HCT116 (cell line): ENCODE measurements at regions not wholly inside any gene's neighbourhood (a gene's known extent, or its start where the extent isn't known, plus 50 kb on each side); places are given as distances from the start of the nearest gene placed in this dataset.

ENCODE experiments used
- ATAC-seq: fragments of 200-7000 bp; cut with Tn5 transposase; 2 replicates; pipeline ENCODE4 v1.9.1; 2020; ENCODE audit warnings: mild to moderate bottlenecking, moderate library complexity
- BruUV-seq: library from RNA; stranded (reverse); fragments of 400-500 nt; replicated peaks from 2 replicates; lab custom pipeline; 2021; lab: Mats Ljungman, UMichigan
- CTCF ChIA-PET: fragments of 300-600 bp; sonication (Branson Sonifier 250); formaldehyde crosslinking; loops from one replicate; lab custom pipeline; 2021; ENCODE audit warnings: antibody characterized with exemption; lab: Charles Lee
- POLR2A ChIA-PET: fragments of 300-600, 350-600 bp; sonication (Branson Sonifier 250); formaldehyde crosslinking; loops from one replicate; lab custom pipeline; 2021; ENCODE audit warnings: antibody characterized with exemption; lab: Charles Lee
- RAD21 ChIA-PET, 2 experiments: fragments of 300-600 bp; sonication (Branson Sonifier 250); formaldehyde crosslinking; loops; one replicate each; lab custom pipeline; 2023; ENCODE audit warnings: low total read pairs in 2 of 2; ENCODE audit not compliant: uncharacterized antibody in 2 of 2, unreplicated experiment in 2 of 2, low non-redundant PET in 1 of 2; lab: Charles Lee
- DNase-seq: peaks from one replicate; pipeline ENCODE4 v3.0.0-alpha.2; 2010; ENCODE audit warnings: low read depth, low spot score
- H2AFZ ChIP-seq: fragments of 200-600 bp; shearing (Covaris generic), sonication (generic); 2 replicates; pipeline ENCODE4 v1.6.1; 2017; ENCODE audit warnings: low read depth, mixed run types, mixed read lengths, antibody characterized with exemption, low read length; ENCODE audit not compliant: poor library complexity, severe bottlenecking
- H3K27ac ChIP-seq: 2 replicates; pipeline ENCODE4 v1.5.1; 2012; ENCODE audit warnings: low read depth, low read length
- H3K27me3 ChIP-seq: fragments of 200-600 bp; sonication (generic); 2 replicates; pipeline ENCODE4 v1.6.1; 2016; ENCODE audit warnings: mixed run types, low read length, mixed read lengths; ENCODE audit not compliant: insufficient read depth
- H3K36me3 ChIP-seq, 2 experiments: fragments of 200-500 bp in 1 of 2; fragments of 200-600 bp in 1 of 2; sonication (Bioruptor generic) in 1 of 2; sonication (generic) in 1 of 2; 2 replicates each; pipeline versions ENCODE4 v1.5.1 to v1.6.1; 2014 to 2016; ENCODE audit warnings: low read length in 2 of 2, inconsistent platforms in 1 of 2, mixed read lengths in 1 of 2, mixed run types in 1 of 2; ENCODE audit not compliant: insufficient read depth in 2 of 2, control insufficient read depth in 1 of 2
- H3K4me1 ChIP-seq, 2 experiments: fragments of 200-600 bp in 1 of 2; sonication (generic) in 1 of 2; 2 replicates each; pipeline versions ENCODE4 v1.5.1 to v1.6.1; 2012 to 2017; ENCODE audit warnings: low read length in 2 of 2, inconsistent platforms in 1 of 2, mild to moderate bottlenecking in 1 of 2, mixed read lengths in 1 of 2, mixed run types in 1 of 2, moderate library complexity in 1 of 2; ENCODE audit not compliant: insufficient read depth in 2 of 2, control insufficient read depth in 1 of 2
- H3K4me2 ChIP-seq: fragments of 200-600 bp; sonication (generic); 2 replicates; pipeline ENCODE4 v1.6.1; 2017; ENCODE audit warnings: mixed run types, low read length, mixed read lengths
- H3K4me3 ChIP-seq, 2 experiments: fragments of 200-600 bp in 1 of 2; sonication (generic) in 1 of 2; replicated peaks in 1 of 2; 2 replicates each; pipeline ENCODE4 v1.5.1; 2011 to 2016; ENCODE audit warnings: low read length in 2 of 2, control low read depth in 1 of 2, low read depth in 1 of 2, mild to moderate bottlenecking in 1 of 2, mixed read lengths in 1 of 2, mixed run types in 1 of 2
- H3K79me2 ChIP-seq: fragments of 200-600 bp; sonication (generic); 2 replicates; pipeline ENCODE4 v1.6.1; 2017; ENCODE audit warnings: mild to moderate bottlenecking, mixed run types, low read length, moderate library complexity, mixed read lengths; ENCODE audit not compliant: insufficient read depth
- H3K9ac ChIP-seq: fragments of 200-600 bp; sonication (generic); 2 replicates; pipeline ENCODE4 v1.6.1; 2016; ENCODE audit warnings: low read length, mixed read lengths
- H3K9me2 ChIP-seq: fragments of 200-600 bp; sonication (generic), shearing (Covaris generic); 2 replicates; pipeline ENCODE4 v1.6.1; 2017; ENCODE audit warnings: mixed run types, mild to moderate bottlenecking, moderate library complexity; ENCODE audit not compliant: insufficient read depth
- H3K9me3 ChIP-seq, 2 experiments: fragments of 200-500 bp in 1 of 2; fragments of 200-600 bp in 1 of 2; sonication (Bioruptor generic) in 1 of 2; sonication (generic) in 1 of 2; 2 replicates each; pipeline ENCODE4 v1.6.1; 2014 to 2017; ENCODE audit warnings: low read length in 2 of 2, mixed read lengths in 2 of 2, inconsistent platforms in 1 of 2, low read depth in 1 of 2, mild to moderate bottlenecking in 1 of 2, mixed run types in 1 of 2, moderate library complexity in 1 of 2; ENCODE audit not compliant: control insufficient read depth in 1 of 2, insufficient read depth in 1 of 2
- H4K20me1 ChIP-seq: fragments of 200-600 bp; sonication (generic), shearing (Covaris generic); 2 replicates; pipeline ENCODE4 v1.6.1; 2017; ENCODE audit warnings: mixed run types, mild to moderate bottlenecking, moderate library complexity; ENCODE audit not compliant: insufficient read depth
- CTCF ChIP-seq, 3 experiments: fragments of 200-600 bp in 1 of 3; sonication (generic) in 1 of 3; IDR thresholded peaks in 2 of 3; conservative IDR thresholded peaks in 1 of 3; 2 replicates each; pipeline ENCODE4 v1.5.1; 2012 to 2017; ENCODE audit warnings: low read depth in 2 of 3, low read length in 2 of 3, antibody characterized with exemption in 1 of 3, borderline replicate concordance in 1 of 3, control low read depth in 1 of 3, mild to moderate bottlenecking in 1 of 3, mixed read lengths in 1 of 3, mixed run types in 1 of 3, moderate library complexity in 1 of 3; ENCODE audit not compliant: insufficient read depth in 1 of 3
- EZH2 ChIP-seq: fragments of 200-600 bp; sonication (generic); IDR thresholded peaks from 2 replicates; pipeline ENCODE4 v1.6.1; 2017; ENCODE audit warnings: antibody characterized with exemption, mixed run types
- FOSL1 ChIP-seq: IDR thresholded peaks from 2 replicates; pipeline ENCODE4 v1.6.1; 2012; ENCODE audit warnings: low read depth
- JUND ChIP-seq: IDR thresholded peaks from 2 replicates; pipeline ENCODE4 v1.6.1; 2012
- MAX ChIP-seq: IDR thresholded peaks from 2 replicates; pipeline ENCODE4 v1.6.1; 2012
- POLR2AphosphoS5 ChIP-seq: IDR thresholded peaks from 2 replicates; pipeline ENCODE4 v1.6.1; 2011; ENCODE audit warnings: mild to moderate bottlenecking, low read depth, low read length, moderate library complexity
- REST ChIP-seq: IDR thresholded peaks from 2 replicates; pipeline ENCODE4 v1.6.1; 2012; ENCODE audit warnings: low read depth
- SIN3A ChIP-seq: IDR thresholded peaks from 2 replicates; pipeline ENCODE4 v1.6.1; 2012; ENCODE audit warnings: low read depth
- SRF ChIP-seq: IDR thresholded peaks from 2 replicates; pipeline ENCODE4 v1.6.1; 2012; ENCODE audit warnings: low read depth
- TCF7L2 ChIP-seq: IDR thresholded peaks from 2 replicates; pipeline ENCODE4 v1.7.0; 2011; ENCODE audit warnings: borderline replicate concordance, inconsistent platforms; ENCODE audit not compliant: insufficient read depth, insufficient read length; ENCODE audit errors: extremely low read depth
- ZBTB33 ChIP-seq: IDR thresholded peaks from 2 replicates; pipeline ENCODE4 v1.6.1; 2011; ENCODE audit warnings: mild to moderate bottlenecking, low read length, moderate library complexity; ENCODE audit not compliant: insufficient replicate concordance; ENCODE audit errors: extremely low read depth
- intact Hi-C: fragments of 100-400 bp; cut with micrococcal nuclease; formaldehyde crosslinking; loops from 2 replicates; pipeline ENCODE4 v1.10.0; 2022

GRCh38 chr2:45248214-45248613, 239.0 kb upstream of the SIX2 start:
- no peak overlapping the region for H3K4me3 ChIP-seq
- H3K27me3 ChIP-seq: no peaks in the 10 kb centered on the region
- TF ChIP-seq ZBTB33: no peak
- no peak for TF ChIP-seq JUND
- TF ChIP-seq POLR2AphosphoS5: no peak
- TF ChIP-seq CTCF (IDR thresholded peaks at IDR 0.05 in 2 of 3, conservative IDR thresholded peaks at IDR 0.05 in 1 of 3; ENCODE audit: borderline replicate concordance in 1 of 3, insufficient read depth in 1 of 3, low read depth in 2 of 3, low read length in 2 of 3): no peak
- TF ChIP-seq EZH2: no peak
- TF ChIP-seq MAX: no peak
- TF ChIP-seq REST: no peak
- no peak for TF ChIP-seq TCF7L2
- TF ChIP-seq SRF: no peak
- TF ChIP-seq SIN3A: no peak
- no peak for TF ChIP-seq FOSL1
- TF ChIP-seq, all 23 proteins: peak for 0
- H3K9me2 ChIP-seq: no peaks in the 10 kb centered on the region
- no peaks in the 10 kb centered on the region for H3K79me2 ChIP-seq
- H4K20me1 ChIP-seq: no peaks in the 10 kb centered on the region
- no peaks in the 10 kb centered on the region for H3K36me3 ChIP-seq
- no peak for DNase-seq
- intact Hi-C loops: no loop called here
- no peak overlapping the region for H3K27ac ChIP-seq
- no peak overlapping the region for H3K4me2 ChIP-seq
- POLR2A ChIA-PET: interaction anchor here (0.7 kb wide), 1 partner anchor 10 kb away, joined by 3 read pairs; no protein-coding TSS in a partner anchor
- RAD21 ChIA-PET: no interaction called here
- H2AFZ ChIP-seq: no peak overlapping the region
- H3K9me3 ChIP-seq: no peaks in the 10 kb centered on the region
- no TSS peak for BruUV-seq
- H3K4me1 ChIP-seq: no peaks in the 10 kb centered on the region
- CTCF ChIA-PET: no interaction called here
- no peak for ATAC-seq
- no peak overlapping the region for H3K9ac ChIP-seq
